ENCODE measurements at regions not wholly inside any gene's neighbourhood (a gene's known extent, or its start where the extent isn't known, plus 50 kb on each side); places are given as distances from the start of the nearest gene placed in this dataset.

DNA sequence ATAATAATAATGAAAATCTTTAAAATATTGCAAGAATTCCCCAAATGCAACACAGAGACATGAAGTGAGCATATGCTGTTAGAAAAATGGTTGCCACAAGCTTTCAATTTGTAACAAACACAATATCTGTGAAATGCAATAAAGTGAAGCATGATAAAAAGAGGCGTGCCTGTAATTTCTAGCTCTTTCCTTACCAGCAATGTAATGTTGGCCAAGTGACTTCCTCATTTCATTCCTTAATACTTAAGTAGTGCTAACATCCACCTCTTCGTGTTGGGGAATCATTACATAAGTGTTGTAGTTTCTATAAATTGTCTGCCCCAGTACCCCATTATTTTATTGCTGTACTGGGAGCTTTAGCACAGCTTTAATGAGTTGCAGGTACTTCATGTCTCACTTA, 1192.0 kb upstream of the CDH8 start:
- Histone ChIP-seq H2AFZ (ENCODE audit: low read length) (no peak overlapping the region), H3K4me2 (ENCODE audit: insufficient read depth, low read length) (no peak overlapping the region), H3K36me3 (ENCODE audit: insufficient read depth, low read length) (no peaks in the 10 kb centered on the region), H3K9me3 (ENCODE audit: low read depth, low read length) (peaks cover 3% of the 10 kb centered on the region), H3K4me3 (ENCODE audit: insufficient read depth, low read length) (no peak overlapping the region), H3K27me3 (ENCODE audit: insufficient read depth, low read length) (no peaks in the 10 kb centered on the region), H4K20me1 (ENCODE audit: insufficient read depth, low read length) (no peaks in the 10 kb centered on the region), H3K27ac (ENCODE audit: low read depth, low read length) (no peak overlapping the region), H3K79me2 (ENCODE audit: insufficient read depth, low read length) (no peaks in the 10 kb centered on the region), H3K4me1 (ENCODE audit: insufficient read depth, low read length) (no peaks in the 10 kb centered on the region)
- TF ChIP-seq, protein P1, sequence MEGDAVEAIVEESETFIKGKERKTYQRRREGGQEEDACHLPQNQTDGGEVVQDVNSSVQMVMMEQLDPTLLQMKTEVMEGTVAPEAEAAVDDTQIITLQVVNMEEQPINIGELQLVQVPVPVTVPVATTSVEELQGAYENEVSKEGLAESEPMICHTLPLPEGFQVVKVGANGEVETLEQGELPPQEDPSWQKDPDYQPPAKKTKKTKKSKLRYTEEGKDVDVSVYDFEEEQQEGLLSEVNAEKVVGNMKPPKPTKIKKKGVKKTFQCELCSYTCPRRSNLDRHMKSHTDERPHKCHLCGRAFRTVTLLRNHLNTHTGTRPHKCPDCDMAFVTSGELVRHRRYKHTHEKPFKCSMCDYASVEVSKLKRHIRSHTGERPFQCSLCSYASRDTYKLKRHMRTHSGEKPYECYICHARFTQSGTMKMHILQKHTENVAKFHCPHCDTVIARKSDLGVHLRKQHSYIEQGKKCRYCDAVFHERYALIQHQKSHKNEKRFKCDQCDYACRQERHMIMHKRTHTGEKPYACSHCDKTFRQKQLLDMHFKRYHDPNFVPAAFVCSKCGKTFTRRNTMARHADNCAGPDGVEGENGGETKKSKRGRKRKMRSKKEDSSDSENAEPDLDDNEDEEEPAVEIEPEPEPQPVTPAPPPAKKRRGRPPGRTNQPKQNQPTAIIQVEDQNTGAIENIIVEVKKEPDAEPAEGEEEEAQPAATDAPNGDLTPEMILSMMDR (IDR thresholded peaks at IDR 0.05; ENCODE audit: extremely low read depth, low read depth, low read length) = no peak
- no peak for DNase-seq (ENCODE audit: insufficient read length, low spot score, missing footprints)

DNA sequence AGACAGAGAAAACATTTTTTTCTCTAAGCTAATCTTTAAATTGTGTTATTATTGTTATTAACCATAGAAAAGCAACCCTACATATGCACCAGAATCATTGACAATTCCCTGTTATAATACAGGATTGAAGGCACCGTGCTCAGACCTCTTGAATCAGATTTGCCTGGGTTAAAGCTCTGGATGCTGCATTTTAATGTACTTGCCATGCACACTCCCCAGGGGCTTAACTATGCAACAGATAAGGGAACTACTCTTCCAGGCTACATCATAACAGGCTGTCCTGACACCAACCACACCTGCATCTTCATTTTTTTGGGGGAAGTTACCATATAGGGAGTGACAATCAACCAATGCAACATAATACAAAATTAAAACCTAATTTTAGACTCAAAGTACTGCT, 1187.6 kb upstream of the CDH8 start:
- H3K9me3 ChIP-seq (ENCODE audit: low read depth, low read length) = peaks cover 5% of the 10 kb centered on the region
- H3K4me3 ChIP-seq (ENCODE audit: insufficient read depth, low read length) = no peak overlapping the region
- TF ChIP-seq, protein P1 (IDR thresholded peaks at IDR 0.05; ENCODE audit: extremely low read depth, low read depth, low read length) = no peak
- no peaks in the 10 kb centered on the region for H3K36me3 ChIP-seq (ENCODE audit: insufficient read depth, low read length)
- H4K20me1 ChIP-seq (ENCODE audit: insufficient read depth, low read length) = no peaks in the 10 kb centered on the region
- H3K4me1 ChIP-seq (ENCODE audit: insufficient read depth, low read length) = no peaks in the 10 kb centered on the region
- H3K27ac ChIP-seq (ENCODE audit: low read depth, low read length) = no peak overlapping the region
- H3K27me3 ChIP-seq (ENCODE audit: insufficient read depth, low read length) = no peaks in the 10 kb centered on the region
- DNase-seq (ENCODE audit: insufficient read length, low spot score, missing footprints) = no peak
- H3K79me2 ChIP-seq (ENCODE audit: insufficient read depth, low read length) = no peaks in the 10 kb centered on the region
- H3K4me2 ChIP-seq (ENCODE audit: insufficient read depth, low read length) = no peak overlapping the region
- H2AFZ ChIP-seq (ENCODE audit: low read length) = no peak overlapping the region

DNA sequence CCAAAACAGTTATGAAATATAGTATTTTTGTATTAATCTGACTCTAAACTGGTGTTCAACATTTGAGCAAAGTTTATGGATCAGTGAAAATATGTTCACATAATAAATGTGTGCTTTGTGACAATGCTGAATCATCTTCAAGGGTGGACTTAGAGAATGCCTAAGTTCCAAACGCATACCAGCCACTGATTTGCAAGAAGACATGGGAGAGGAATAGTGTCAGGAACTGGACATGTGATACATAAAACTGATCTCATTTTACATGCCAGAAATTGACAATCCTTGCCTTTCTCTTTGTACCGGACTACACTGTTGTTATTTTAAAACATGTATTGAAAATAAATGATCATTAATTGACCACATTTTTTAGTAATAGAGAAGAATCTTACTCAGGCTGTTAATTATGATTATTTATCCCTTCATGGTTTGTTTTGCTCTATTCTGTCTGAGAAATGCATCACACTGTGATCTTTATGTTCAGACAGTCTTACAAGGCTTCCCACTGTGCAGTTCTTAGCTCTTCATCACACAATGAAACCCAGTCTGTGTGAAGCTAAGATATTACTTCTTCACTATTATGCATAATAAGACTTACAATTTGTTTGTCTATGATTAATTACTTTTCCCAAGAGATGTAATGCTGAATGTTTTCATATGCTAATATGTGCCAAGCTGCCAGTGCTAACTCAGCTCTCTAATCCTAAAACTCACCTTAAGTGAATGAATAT, 1180.6 kb upstream of the CDH8 start:
- Histone ChIP-seq H4K20me1 (ENCODE audit: insufficient read depth, low read length) (no peaks in the 10 kb centered on the region), H3K27ac (ENCODE audit: low read depth, low read length) (no peak overlapping the region), H3K9me3 (ENCODE audit: low read depth, low read length) (peaks cover under 1% of the 10 kb centered on the region), H3K4me1 (ENCODE audit: insufficient read depth, low read length) (no peaks in the 10 kb centered on the region), H3K79me2 (ENCODE audit: insufficient read depth, low read length) (no peaks in the 10 kb centered on the region), H3K4me2 (ENCODE audit: insufficient read depth, low read length) (no peak overlapping the region), H3K4me3 (ENCODE audit: insufficient read depth, low read length) (no peak overlapping the region), H2AFZ (ENCODE audit: low read length) (no peak overlapping the region), H3K36me3 (ENCODE audit: insufficient read depth, low read length) (no peaks in the 10 kb centered on the region), H3K27me3 (ENCODE audit: insufficient read depth, low read length) (no peaks in the 10 kb centered on the region)
- DNase-seq (ENCODE audit: insufficient read length, low spot score, missing footprints) = no peak
- TF ChIP-seq, protein P1 (IDR thresholded peaks at IDR 0.05; ENCODE audit: extremely low read depth, low read depth, low read length) = no peak

DNA sequence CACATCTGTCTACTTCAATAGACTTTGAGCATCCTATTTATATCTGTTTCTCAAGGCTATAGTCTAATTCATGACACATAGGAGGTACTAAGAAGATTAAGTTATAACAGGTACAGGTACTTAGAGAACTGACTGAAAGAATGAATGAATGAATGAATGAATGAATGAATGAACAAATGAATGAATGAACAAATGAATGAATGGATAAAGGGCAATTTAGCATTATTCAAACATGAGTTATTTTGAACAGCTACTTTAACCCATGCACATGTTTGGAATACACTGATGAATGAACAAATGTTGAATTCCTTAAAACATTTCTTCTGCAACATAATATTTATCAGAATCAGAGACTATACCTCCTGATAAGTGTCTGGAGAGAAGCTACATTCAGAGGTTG, 1165.6 kb upstream of the CDH8 start:
- no peak for DNase-seq (ENCODE audit: insufficient read length, low spot score, missing footprints)
- no peaks in the 10 kb centered on the region for H3K4me1 ChIP-seq (ENCODE audit: insufficient read depth, low read length)
- no peaks in the 10 kb centered on the region for H3K79me2 ChIP-seq (ENCODE audit: insufficient read depth, low read length)
- H3K27ac ChIP-seq (ENCODE audit: low read depth, low read length) = no peak overlapping the region
- H3K36me3 ChIP-seq (ENCODE audit: insufficient read depth, low read length) = no peaks in the 10 kb centered on the region
- no peak overlapping the region for H2AFZ ChIP-seq (ENCODE audit: low read length)
- no peaks in the 10 kb centered on the region for H3K27me3 ChIP-seq (ENCODE audit: insufficient read depth, low read length)
- H4K20me1 ChIP-seq (ENCODE audit: insufficient read depth, low read length) = no peaks in the 10 kb centered on the region
- H3K9me3 ChIP-seq (ENCODE audit: low read depth, low read length) = peaks cover 3% of the 10 kb centered on the region
- H3K4me3 ChIP-seq (ENCODE audit: insufficient read depth, low read length) = no peak overlapping the region
- TF ChIP-seq, protein P1 (IDR thresholded peaks at IDR 0.05; ENCODE audit: extremely low read depth, low read depth, low read length) = no peak
- H3K4me2 ChIP-seq (ENCODE audit: insufficient read depth, low read length) = no peak overlapping the region

Measured in osteoblast (primary cell).